HCT116 (cell line): ENCODE measurements at regions not wholly inside any gene's neighbourhood (a gene's known extent, or its start where the extent isn't known, plus 50 kb on each side); places are given as distances from the start of the nearest gene placed in this dataset.

Experiments used
- ATAC-seq: fragments of 200-7000 bp; cut with Tn5 transposase; 2 replicates; pipeline ENCODE4 v1.9.1; 2020; ENCODE audit warnings: mild to moderate bottlenecking, moderate library complexity
- BruUV-seq: library from RNA; stranded (reverse); fragments of 400-500 nt; replicated peaks from 2 replicates; lab custom pipeline; 2021; lab: Mats Ljungman, UMichigan
- CTCF ChIA-PET: fragments of 300-600 bp; sonication (Branson Sonifier 250); formaldehyde crosslinking; loops from one replicate; lab custom pipeline; 2021; ENCODE audit warnings: antibody characterized with exemption; lab: Charles Lee
- POLR2A ChIA-PET: fragments of 300-600, 350-600 bp; sonication (Branson Sonifier 250); formaldehyde crosslinking; loops from one replicate; lab custom pipeline; 2021; ENCODE audit warnings: antibody characterized with exemption; lab: Charles Lee
- RAD21 ChIA-PET, 2 experiments: fragments of 300-600 bp; sonication (Branson Sonifier 250); formaldehyde crosslinking; loops; one replicate each; lab custom pipeline; 2023; ENCODE audit warnings: low total read pairs in 2 of 2; ENCODE audit not compliant: uncharacterized antibody in 2 of 2, unreplicated experiment in 2 of 2, low non-redundant PET in 1 of 2; lab: Charles Lee
- DNase-seq: peaks from one replicate; pipeline ENCODE4 v3.0.0-alpha.2; 2010; ENCODE audit warnings: low read depth, low spot score
- H2AFZ ChIP-seq: fragments of 200-600 bp; shearing (Covaris generic), sonication (generic); 2 replicates; pipeline ENCODE4 v1.6.1; 2017; ENCODE audit warnings: low read depth, mixed run types, mixed read lengths, antibody characterized with exemption, low read length; ENCODE audit not compliant: poor library complexity, severe bottlenecking
- H3K27ac ChIP-seq: 2 replicates; pipeline ENCODE4 v1.5.1; 2012; ENCODE audit warnings: low read depth, low read length
- H3K27me3 ChIP-seq: fragments of 200-600 bp; sonication (generic); 2 replicates; pipeline ENCODE4 v1.6.1; 2016; ENCODE audit warnings: mixed run types, low read length, mixed read lengths; ENCODE audit not compliant: insufficient read depth
- H3K36me3 ChIP-seq, 2 experiments: fragments of 200-500 bp in 1 of 2; fragments of 200-600 bp in 1 of 2; sonication (Bioruptor generic) in 1 of 2; sonication (generic) in 1 of 2; 2 replicates each; pipeline versions ENCODE4 v1.5.1 to v1.6.1; 2014 to 2016; ENCODE audit warnings: low read length in 2 of 2, inconsistent platforms in 1 of 2, mixed read lengths in 1 of 2, mixed run types in 1 of 2; ENCODE audit not compliant: insufficient read depth in 2 of 2, control insufficient read depth in 1 of 2
- H3K4me1 ChIP-seq, 2 experiments: fragments of 200-600 bp in 1 of 2; sonication (generic) in 1 of 2; 2 replicates each; pipeline versions ENCODE4 v1.5.1 to v1.6.1; 2012 to 2017; ENCODE audit warnings: low read length in 2 of 2, inconsistent platforms in 1 of 2, mild to moderate bottlenecking in 1 of 2, mixed read lengths in 1 of 2, mixed run types in 1 of 2, moderate library complexity in 1 of 2; ENCODE audit not compliant: insufficient read depth in 2 of 2, control insufficient read depth in 1 of 2
- H3K4me2 ChIP-seq: fragments of 200-600 bp; sonication (generic); 2 replicates; pipeline ENCODE4 v1.6.1; 2017; ENCODE audit warnings: mixed run types, low read length, mixed read lengths
- H3K4me3 ChIP-seq, 2 experiments: fragments of 200-600 bp in 1 of 2; sonication (generic) in 1 of 2; replicated peaks in 1 of 2; 2 replicates each; pipeline ENCODE4 v1.5.1; 2011 to 2016; ENCODE audit warnings: low read length in 2 of 2, control low read depth in 1 of 2, low read depth in 1 of 2, mild to moderate bottlenecking in 1 of 2, mixed read lengths in 1 of 2, mixed run types in 1 of 2
- H3K79me2 ChIP-seq: fragments of 200-600 bp; sonication (generic); 2 replicates; pipeline ENCODE4 v1.6.1; 2017; ENCODE audit warnings: mild to moderate bottlenecking, mixed run types, low read length, moderate library complexity, mixed read lengths; ENCODE audit not compliant: insufficient read depth
- H3K9ac ChIP-seq: fragments of 200-600 bp; sonication (generic); 2 replicates; pipeline ENCODE4 v1.6.1; 2016; ENCODE audit warnings: low read length, mixed read lengths
- H3K9me2 ChIP-seq: fragments of 200-600 bp; sonication (generic), shearing (Covaris generic); 2 replicates; pipeline ENCODE4 v1.6.1; 2017; ENCODE audit warnings: mixed run types, mild to moderate bottlenecking, moderate library complexity; ENCODE audit not compliant: insufficient read depth
- H3K9me3 ChIP-seq, 2 experiments: fragments of 200-500 bp in 1 of 2; fragments of 200-600 bp in 1 of 2; sonication (Bioruptor generic) in 1 of 2; sonication (generic) in 1 of 2; 2 replicates each; pipeline ENCODE4 v1.6.1; 2014 to 2017; ENCODE audit warnings: low read length in 2 of 2, mixed read lengths in 2 of 2, inconsistent platforms in 1 of 2, low read depth in 1 of 2, mild to moderate bottlenecking in 1 of 2, mixed run types in 1 of 2, moderate library complexity in 1 of 2; ENCODE audit not compliant: control insufficient read depth in 1 of 2, insufficient read depth in 1 of 2
- H4K20me1 ChIP-seq: fragments of 200-600 bp; sonication (generic), shearing (Covaris generic); 2 replicates; pipeline ENCODE4 v1.6.1; 2017; ENCODE audit warnings: mixed run types, mild to moderate bottlenecking, moderate library complexity; ENCODE audit not compliant: insufficient read depth
- ATF3 ChIP-seq: IDR thresholded peaks from 2 replicates; pipeline ENCODE4 v1.6.1; 2012
- CBX3 ChIP-seq: IDR thresholded peaks from 2 replicates; pipeline ENCODE4 v1.6.1; 2012; ENCODE audit warnings: low read depth
- CEBPB ChIP-seq: IDR thresholded peaks from 2 replicates; pipeline ENCODE4 v1.6.1; 2012; ENCODE audit warnings: low read depth
- ELF1 ChIP-seq: IDR thresholded peaks from 2 replicates; pipeline ENCODE4 v1.6.1; 2012; ENCODE audit warnings: low read depth, borderline replicate concordance
- FOSL1 ChIP-seq: IDR thresholded peaks from 2 replicates; pipeline ENCODE4 v1.6.1; 2012; ENCODE audit warnings: low read depth
- MAX ChIP-seq: IDR thresholded peaks from 2 replicates; pipeline ENCODE4 v1.6.1; 2012
- POLR2A ChIP-seq: IDR thresholded peaks from 2 replicates; pipeline ENCODE4 v1.7.0; 2011; ENCODE audit warnings: borderline replicate concordance; ENCODE audit not compliant: insufficient read depth, insufficient read length; ENCODE audit errors: extremely low read depth
- POLR2AphosphoS5 ChIP-seq: IDR thresholded peaks from 2 replicates; pipeline ENCODE4 v1.6.1; 2011; ENCODE audit warnings: mild to moderate bottlenecking, low read depth, low read length, moderate library complexity
- RAD21 ChIP-seq: IDR thresholded peaks from 2 replicates; pipeline ENCODE4 v1.6.1; 2012; ENCODE audit warnings: low read depth, mild to moderate bottlenecking
- REST ChIP-seq: IDR thresholded peaks from 2 replicates; pipeline ENCODE4 v1.6.1; 2012; ENCODE audit warnings: low read depth
- intact Hi-C: fragments of 100-400 bp; cut with micrococcal nuclease; formaldehyde crosslinking; loops from 2 replicates; pipeline ENCODE4 v1.10.0; 2022

GRCh38 chr1:177615251-177615650, 354.6 kb downstream of the SEC16B start:
- Histone ChIP-seq H3K4me3 (no peak overlapping the region), H3K9me2 (no peaks in the 10 kb centered on the region), H3K4me2 (no peak overlapping the region), H3K27me3 (peaks cover 29% of the 10 kb centered on the region), H3K4me1 (no peaks in the 10 kb centered on the region), H4K20me1 (no peaks in the 10 kb centered on the region), H3K79me2 (no peaks in the 10 kb centered on the region), H3K9me3 (no peaks in the 10 kb centered on the region), H3K27ac (no peak overlapping the region), H2AFZ (no peak overlapping the region), H3K9ac (no peak overlapping the region), H3K36me3 (no peaks in the 10 kb centered on the region)
- TF ChIP-seq MAX (no peak), FOSL1 (no peak), CEBPB (no peak), ELF1 (no peak), POLR2AphosphoS5 (no peak), REST (no peak), RAD21 (no peak), ATF3 (no peak), CBX3 (no peak), POLR2A (no peak)
- ChIA-PET POLR2A (no interaction called here), RAD21 (no interaction called here), CTCF (no interaction called here)
- no peak for ATAC-seq
- intact Hi-C loops = no loop called here
- no TSS peak for BruUV-seq
- DNase-seq = no peak
